ENCODE measurements at regions not wholly inside any gene's neighbourhood (a gene's known extent, or its start where the extent isn't known, plus 50 kb on each side); places are given as distances from the start of the nearest gene placed in this dataset.

DNA sequence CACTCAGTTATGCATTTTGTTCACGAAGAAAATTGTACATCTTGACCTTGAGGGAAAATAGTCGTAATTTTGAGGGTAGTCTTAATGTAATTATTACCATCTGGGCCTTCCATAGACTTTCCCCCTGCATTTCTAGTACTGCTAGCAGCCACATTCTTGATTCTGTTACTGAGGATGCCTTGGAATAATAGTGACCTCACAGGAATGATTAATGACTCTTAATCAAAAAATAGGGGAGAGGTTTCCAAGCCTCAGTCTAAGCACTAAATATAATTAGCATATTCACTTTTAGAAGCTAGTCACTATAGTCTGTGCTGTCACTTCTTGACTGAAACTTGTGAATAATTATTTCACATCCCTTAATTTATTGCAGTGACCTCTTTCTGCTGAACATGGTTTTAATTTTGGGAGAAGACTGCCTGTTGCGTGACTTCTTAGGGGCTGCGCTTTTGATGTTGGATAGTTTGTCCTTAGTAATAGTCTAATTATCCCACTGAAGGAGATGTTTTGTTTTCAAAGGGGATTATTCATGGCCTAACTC is 400.5 kb downstream of the ADAMTS20 start:
- no peak overlapping the region for H3K27ac Mint-ChIP-seq (ENCODE audit: unreplicated experiment)
- H3K27me3 Mint-ChIP-seq (ENCODE audit: unreplicated experiment), result no peaks in the 10 kb centered on the region
- peaks cover 2% of the 10 kb centered on the region for H3K4me1 Mint-ChIP-seq (ENCODE audit: unreplicated experiment)
- DNase-seq (ENCODE audit: low spot score), result no peak
- no peaks in the 10 kb centered on the region for H3K9me3 Mint-ChIP-seq (ENCODE audit: unreplicated experiment)
- TF ChIP-seq, protein P1, sequence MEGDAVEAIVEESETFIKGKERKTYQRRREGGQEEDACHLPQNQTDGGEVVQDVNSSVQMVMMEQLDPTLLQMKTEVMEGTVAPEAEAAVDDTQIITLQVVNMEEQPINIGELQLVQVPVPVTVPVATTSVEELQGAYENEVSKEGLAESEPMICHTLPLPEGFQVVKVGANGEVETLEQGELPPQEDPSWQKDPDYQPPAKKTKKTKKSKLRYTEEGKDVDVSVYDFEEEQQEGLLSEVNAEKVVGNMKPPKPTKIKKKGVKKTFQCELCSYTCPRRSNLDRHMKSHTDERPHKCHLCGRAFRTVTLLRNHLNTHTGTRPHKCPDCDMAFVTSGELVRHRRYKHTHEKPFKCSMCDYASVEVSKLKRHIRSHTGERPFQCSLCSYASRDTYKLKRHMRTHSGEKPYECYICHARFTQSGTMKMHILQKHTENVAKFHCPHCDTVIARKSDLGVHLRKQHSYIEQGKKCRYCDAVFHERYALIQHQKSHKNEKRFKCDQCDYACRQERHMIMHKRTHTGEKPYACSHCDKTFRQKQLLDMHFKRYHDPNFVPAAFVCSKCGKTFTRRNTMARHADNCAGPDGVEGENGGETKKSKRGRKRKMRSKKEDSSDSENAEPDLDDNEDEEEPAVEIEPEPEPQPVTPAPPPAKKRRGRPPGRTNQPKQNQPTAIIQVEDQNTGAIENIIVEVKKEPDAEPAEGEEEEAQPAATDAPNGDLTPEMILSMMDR (IDR thresholded peaks at IDR 0.05; ENCODE audit: unreplicated experiment), result no peak
- H3K36me3 Mint-ChIP-seq (ENCODE audit: low read depth, unreplicated experiment), result no peaks in the 10 kb centered on the region
- no peak overlapping the region for H3K4me3 Mint-ChIP-seq (ENCODE audit: unreplicated experiment)

DNA sequence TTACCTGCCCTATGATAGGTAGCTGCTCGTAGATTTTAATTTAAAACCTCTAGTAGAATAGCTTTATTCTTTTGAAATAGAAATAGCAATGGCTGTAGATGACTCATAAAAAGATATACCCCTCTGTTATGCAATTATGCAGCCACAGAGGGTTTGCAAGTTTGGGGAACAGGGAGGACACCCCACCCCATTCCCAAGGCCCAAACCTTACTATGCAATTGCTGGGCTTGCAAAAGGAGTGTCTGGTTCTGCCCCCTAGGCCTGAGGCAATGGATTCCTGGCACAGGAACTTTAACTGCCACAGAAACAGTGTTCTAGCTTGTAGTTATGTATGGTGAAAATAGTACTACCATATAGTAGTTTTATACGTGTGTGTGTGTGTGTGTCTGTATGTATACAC is 403.3 kb downstream of the ADAMTS20 start:
- TF ChIP-seq, protein P1 (IDR thresholded peaks at IDR 0.05; ENCODE audit: unreplicated experiment), result no peak
- Mint-ChIP-seq H3K9me3 (ENCODE audit: unreplicated experiment) (no peaks in the 10 kb centered on the region), H3K27me3 (ENCODE audit: unreplicated experiment) (no peaks in the 10 kb centered on the region), H3K36me3 (ENCODE audit: low read depth, unreplicated experiment) (no peaks in the 10 kb centered on the region), H3K4me1 (ENCODE audit: unreplicated experiment) (peaks cover 2% of the 10 kb centered on the region), H3K4me3 (ENCODE audit: unreplicated experiment) (no peak overlapping the region), H3K27ac (ENCODE audit: unreplicated experiment) (no peak overlapping the region)
- DNase-seq (ENCODE audit: low spot score), result no peak

DNA sequence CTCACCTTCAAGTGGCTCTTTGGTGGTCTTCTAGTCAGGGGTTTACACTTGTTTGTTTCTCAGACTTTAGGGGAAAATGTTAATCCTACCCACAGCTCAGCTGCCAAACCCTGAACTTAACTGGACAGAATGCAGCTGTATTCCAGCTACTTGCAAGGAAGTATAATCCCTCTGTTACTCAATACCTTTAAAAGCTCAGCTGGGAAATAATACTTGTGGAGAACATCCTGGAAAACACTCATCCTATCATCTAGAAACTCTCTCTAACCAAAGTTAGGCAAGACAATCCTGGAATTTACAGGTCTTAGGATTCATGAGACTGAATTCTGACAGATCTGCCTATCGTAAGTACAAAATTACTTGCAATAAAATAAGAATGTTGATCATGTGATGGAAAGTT is 404.1 kb downstream of the ADAMTS20 start:
- Mint-ChIP-seq H3K27ac (ENCODE audit: unreplicated experiment) (no peak overlapping the region), H3K4me1 (ENCODE audit: unreplicated experiment) (no peaks in the 10 kb centered on the region), H3K9me3 (ENCODE audit: unreplicated experiment) (no peaks in the 10 kb centered on the region), H3K4me3 (ENCODE audit: unreplicated experiment) (no peak overlapping the region), H3K27me3 (ENCODE audit: unreplicated experiment) (no peaks in the 10 kb centered on the region), H3K36me3 (ENCODE audit: low read depth, unreplicated experiment) (no peaks in the 10 kb centered on the region)
- TF ChIP-seq, protein P1 (IDR thresholded peaks at IDR 0.05; ENCODE audit: unreplicated experiment), result no peak
- DNase-seq (ENCODE audit: low spot score), result no peak

DNA sequence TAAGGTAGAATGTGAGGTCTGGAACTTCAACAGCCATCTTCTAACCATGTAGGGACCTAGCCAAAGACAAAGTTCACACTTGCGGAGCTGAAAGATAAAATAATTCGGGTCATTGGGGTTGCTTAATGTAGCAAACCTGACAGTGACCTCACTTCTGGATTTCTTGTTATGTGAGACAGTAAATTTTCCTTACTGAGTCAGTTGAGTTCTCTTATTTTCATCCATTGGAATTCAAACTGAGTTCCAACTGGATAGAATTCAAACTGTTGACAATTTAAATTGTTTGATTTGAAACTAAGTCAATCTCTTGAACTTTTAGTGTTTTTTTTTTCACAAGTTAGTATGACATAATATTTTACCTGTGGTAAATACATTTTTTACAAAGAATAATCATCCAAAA is 406.5 kb downstream of the ADAMTS20 start:
- TF ChIP-seq, protein P1 (IDR thresholded peaks at IDR 0.05; ENCODE audit: unreplicated experiment), result no peak
- DNase-seq (ENCODE audit: low spot score), result no peak
- Mint-ChIP-seq H3K27ac (ENCODE audit: unreplicated experiment) (no peak overlapping the region), H3K27me3 (ENCODE audit: unreplicated experiment) (no peaks in the 10 kb centered on the region), H3K9me3 (ENCODE audit: unreplicated experiment) (no peaks in the 10 kb centered on the region), H3K36me3 (ENCODE audit: low read depth, unreplicated experiment) (no peaks in the 10 kb centered on the region), H3K4me1 (ENCODE audit: unreplicated experiment) (no peaks in the 10 kb centered on the region), H3K4me3 (ENCODE audit: unreplicated experiment) (no peak overlapping the region)

DNA sequence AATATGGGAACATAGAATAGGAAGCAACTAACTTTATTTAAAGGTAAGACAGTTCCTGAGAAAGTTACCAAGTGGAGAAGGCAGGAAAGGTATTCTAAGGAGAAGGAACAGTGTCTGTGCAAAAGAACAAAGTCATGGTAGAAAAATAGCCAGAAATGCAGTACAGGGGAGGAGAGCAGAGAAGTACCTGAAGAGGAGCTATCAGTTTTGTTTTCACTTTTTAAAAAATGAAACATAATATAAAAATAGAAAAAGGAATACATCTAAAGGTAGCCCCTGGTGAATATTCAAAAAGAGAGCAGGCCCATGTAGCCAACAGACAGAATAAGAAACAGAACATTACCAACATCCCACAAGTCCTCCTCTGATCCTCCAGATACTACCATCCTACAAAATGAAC is 408.7 kb downstream of the ADAMTS20 start:
- no peaks in the 10 kb centered on the region for H3K27me3 Mint-ChIP-seq (ENCODE audit: unreplicated experiment)
- no peak for DNase-seq (ENCODE audit: low spot score)
- H3K4me3 Mint-ChIP-seq (ENCODE audit: unreplicated experiment), result no peak overlapping the region
- TF ChIP-seq, protein P1 (IDR thresholded peaks at IDR 0.05; ENCODE audit: unreplicated experiment), result no peak
- no peaks in the 10 kb centered on the region for H3K4me1 Mint-ChIP-seq (ENCODE audit: unreplicated experiment)
- no peak overlapping the region for H3K27ac Mint-ChIP-seq (ENCODE audit: unreplicated experiment)
- H3K36me3 Mint-ChIP-seq (ENCODE audit: low read depth, unreplicated experiment), result no peaks in the 10 kb centered on the region
- H3K9me3 Mint-ChIP-seq (ENCODE audit: unreplicated experiment), result no peaks in the 10 kb centered on the region

Measured in endothelial cell (in vitro differentiated cells).